HG03558 (cell line): ENCODE measurements at regions not wholly inside any gene's neighbourhood (a gene's known extent, or its start where the extent isn't known, plus 50 kb on each side); places are given as distances from the start of the nearest gene placed in this dataset.

Experiments
- ATAC-seq: cut with Tn5 transposase; IDR thresholded peaks from one replicate; pipeline ENCODE4 v1.9.1; 2021; ENCODE audit warnings: moderate number of reproducible peaks; ENCODE audit not compliant: unreplicated experiment; ENCODE audit errors: extremely low read depth

DNA sequence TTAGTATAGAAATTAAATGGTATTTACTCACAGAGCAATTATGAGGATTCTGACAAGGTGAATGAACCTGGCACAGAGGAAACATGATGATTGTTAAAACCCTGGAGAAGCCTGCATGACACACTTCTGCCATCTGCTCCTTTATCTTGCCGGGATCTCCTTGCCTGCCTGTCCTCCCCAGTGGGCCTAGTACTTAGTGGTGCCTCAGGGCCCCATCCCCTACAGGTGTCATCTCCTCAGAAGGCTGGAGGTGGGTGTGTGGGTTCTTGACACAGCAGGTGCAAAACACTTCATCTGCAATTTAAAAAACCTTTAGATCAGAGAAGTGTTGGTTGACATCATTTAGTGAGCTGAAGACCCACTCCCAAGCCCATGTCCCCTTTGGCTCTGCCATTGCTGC lies 261.2 kb downstream of the ADRA2A start:
- no peak for ATAC-seq

DNA sequence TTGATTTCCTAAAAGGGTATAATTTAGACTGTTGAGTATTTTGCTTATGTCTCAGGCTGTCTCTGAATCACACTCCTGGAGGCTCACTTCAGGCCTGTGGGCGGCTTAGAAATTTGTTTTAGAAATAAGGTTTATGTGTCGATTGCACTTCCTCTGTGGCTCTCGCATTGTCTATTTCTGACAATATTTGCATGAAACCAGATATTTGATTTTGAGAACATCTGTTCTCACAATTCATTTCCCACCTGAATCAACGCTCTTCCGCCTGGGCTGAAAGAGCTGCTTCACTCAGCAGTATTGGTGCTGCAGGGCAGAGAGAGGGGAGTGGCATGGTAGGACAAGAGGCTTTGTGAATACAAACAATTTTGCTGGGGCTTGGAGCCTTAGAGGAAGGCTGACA lies 262.0 kb downstream of the ADRA2A start:
- peak; percentile 75 for ATAC-seq

DNA sequence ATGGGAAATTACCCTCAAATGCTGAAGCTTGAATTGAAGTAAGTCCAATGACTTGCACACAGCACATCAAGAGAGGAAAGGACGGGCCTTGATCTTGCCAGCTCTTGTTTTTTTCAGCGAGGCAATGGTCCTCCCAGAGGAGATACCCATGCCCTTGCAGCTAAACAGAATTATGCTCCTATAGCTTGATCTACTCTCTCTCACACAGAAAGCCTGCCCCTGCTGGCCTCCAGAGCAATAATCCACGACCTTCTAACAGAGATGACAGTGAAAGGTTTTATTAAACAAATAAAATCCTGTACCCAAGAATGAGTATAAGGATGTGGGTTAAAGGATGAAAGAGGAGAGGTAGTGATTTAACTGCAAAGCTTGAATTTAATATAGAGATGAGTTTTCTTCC lies 268.0 kb downstream of the ADRA2A start:
- no peak for ATAC-seq

DNA sequence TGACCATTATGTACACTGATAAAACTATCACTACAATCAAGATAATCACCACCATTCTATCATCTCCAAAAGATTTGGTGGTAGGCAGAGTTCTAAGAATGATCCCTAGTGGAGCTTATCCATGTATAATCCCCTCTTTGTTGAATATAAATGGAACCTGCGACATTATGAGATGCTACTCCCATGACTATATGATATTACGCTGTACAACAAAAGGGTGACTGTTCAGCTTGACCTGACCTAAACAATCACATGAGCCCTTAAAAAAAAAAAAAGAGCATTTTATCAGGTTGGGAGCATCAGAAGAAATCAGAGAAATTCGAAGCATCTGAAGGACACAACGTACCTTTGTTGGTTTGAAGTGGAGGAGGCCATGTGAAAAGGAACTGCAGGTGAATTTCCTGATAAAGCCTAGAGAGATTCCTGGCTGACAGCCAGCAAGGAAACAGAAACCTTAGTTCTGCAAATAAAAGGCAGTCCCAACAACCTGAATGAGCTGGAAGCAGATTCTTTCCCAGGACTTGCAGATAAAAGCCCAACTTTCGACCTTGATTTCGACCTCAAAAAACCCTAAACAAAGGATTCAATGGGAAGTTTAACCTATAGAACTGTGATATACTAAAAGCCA lies 270.7 kb downstream of the ADRA2A start:
- ATAC-seq: no peak

DNA sequence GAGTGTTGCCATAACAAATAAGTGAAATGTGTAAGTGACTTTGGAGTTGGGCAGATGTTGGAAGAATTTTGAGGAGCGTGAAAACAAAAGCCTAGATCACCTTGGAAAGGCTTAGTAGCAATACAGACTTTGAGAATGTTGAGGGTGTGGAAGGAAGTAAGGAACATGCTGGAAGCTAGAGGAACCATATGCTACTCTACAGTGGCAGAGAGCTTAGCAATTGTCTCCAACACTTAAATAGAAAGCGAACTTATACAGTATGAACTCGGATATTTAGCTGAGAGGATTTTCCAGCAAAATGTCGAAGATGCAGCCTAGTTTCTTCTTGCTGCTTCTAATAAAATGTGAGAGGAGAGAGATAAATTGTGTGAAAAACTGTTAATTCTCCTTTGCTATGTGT lies 271.2 kb downstream of the ADRA2A start:
- no peak for ATAC-seq

DNA sequence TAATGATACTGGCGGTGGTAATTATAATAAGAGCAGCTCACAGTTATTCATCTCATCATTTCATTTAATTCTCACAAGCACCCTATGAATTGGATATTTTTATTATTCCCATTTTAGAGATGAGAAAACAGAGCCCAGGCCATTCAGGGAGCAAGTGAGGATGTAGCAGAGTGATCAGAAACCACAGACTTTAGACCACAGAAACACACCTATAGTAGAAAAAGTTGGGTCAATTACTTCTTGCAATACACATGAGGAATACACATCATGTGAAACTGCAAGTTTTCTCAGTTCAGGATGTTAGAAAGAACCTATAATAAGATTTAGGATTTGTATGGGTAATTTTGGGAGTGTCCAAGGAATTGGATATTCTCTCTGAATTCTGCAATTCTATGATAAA lies 278.0 kb downstream of the ADRA2A start:
- no peak for ATAC-seq

DNA sequence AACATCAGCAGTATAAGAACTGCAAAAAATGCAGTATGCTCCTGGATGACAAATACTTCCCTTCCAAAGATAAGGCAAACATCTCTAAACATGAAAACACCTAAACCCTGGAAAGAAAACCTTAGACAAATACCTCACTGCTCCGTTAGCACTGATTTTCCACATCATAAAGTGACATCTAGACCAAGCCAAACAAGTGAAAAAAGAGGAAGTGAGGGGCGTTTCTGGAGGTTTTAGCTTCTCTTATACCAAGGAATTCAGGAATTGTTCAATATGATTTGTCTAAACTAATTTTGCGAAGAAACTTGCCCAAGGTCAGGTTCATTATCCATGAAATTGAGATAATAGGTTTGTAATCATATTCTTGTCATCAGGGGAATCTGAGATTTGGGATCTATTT lies 279.7 kb downstream of the ADRA2A start:
- ATAC-seq: no peak

DNA sequence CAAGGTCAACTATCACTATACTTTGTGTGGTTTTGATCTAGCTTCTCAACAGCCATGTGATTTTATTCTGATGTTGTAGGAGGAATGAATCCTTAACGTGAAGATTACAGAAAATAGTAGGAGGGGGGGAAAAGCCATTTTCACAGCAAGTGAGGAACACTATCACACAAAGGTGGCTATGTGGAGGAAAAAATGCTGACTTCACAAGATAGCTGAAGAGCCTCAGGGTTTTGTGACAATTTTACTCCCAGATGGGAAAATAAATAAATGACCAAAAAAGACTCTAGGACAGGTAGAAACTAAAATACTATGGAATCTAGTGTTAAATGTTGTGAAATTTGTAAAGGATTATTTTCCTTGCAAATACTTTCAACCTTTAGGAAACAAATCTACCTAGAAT lies 281.0 kb downstream of the ADRA2A start:
- ATAC-seq: no peak

DNA sequence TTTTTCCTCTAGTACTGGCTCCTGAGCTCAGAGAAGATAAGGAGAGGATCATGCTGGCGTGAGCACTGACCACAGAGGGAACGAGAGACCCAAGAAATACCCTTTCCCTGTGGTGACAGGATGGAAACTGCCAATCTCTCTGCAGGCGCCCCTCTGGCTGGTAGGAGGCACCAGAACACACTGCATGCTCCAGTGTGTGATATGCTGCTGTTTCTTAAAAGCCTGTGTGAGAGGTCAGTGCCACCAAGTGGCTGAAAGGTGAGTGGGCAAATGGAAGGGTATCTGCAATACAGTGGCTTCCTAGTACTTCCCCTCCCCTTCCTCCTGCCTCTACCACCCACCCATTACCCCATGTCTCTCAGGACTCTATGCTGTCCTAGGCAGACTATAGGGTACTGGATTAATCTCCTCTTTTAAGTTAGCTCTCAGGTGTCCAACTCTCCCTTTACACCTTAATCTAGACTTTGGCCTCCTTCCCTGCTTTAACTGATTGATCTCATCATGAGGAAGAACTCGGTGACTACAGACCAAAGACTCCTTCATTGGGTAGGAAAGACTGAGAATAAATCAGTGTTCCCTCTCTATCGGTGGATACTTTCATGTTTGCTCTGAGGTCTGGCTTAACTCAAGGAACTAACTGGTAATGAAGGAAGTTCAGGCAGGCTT lies 283.6 kb downstream of the ADRA2A start:
- ATAC-seq: peak; percentile 78

DNA sequence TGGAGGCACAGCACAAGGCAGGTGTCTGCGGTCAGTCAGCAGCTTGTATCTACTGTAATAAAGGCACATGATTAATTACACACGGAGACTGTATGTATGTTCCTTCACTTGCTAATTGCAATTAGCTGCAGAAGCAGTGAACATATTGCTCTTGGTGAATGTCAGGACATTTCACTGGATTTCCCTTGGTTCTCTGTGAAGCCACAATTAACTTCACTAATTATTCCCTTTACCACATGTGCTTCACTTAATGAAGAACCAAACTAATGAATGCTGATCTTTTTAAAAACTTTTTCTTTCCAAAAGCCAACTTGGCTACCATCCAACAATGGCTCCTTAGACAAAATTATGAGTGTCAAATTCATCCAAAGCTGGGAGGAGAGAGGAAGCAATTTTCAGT lies 290.7 kb downstream of the ADRA2A start:
- ATAC-seq: no peak

DNA sequence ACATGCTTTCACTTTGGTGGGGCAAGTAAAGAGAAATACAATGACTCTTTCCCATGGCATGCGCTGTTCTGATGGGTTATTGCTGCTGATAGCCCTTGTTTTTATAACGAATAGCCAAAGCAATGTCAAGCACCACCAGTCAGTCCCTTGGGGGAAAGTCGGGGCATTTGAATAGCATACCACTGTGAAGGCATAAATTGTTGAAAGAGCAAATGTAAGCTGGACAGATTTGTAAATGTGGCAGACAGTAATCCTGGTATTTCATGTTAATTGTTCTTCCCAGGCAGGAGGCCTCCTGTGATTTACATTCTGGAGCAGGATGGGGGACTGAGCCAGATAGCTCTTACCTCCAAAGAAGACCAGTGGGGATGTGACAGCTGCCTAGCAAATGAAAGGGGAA lies 293.3 kb downstream of the ADRA2A start:
- no peak for ATAC-seq

DNA sequence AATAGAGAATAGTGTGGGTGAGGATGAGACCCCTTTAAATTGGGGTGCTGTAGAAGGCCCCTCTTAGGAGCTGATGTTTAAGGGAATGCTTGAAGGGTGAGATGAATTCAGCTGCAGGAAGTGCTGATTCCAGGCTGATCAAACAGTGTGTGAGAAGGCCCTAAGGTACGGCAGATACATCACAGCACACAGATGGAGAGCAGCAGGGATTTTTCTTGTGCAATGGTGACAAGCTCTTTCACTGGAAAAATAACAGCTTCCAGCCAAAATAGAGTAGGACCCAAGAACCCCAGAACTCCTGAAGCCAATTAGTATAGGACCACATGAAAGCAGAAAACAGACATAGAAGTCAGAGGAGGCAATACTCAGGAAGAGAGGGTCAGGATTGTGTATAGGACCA lies 296.9 kb downstream of the ADRA2A start:
- no peak for ATAC-seq

DNA sequence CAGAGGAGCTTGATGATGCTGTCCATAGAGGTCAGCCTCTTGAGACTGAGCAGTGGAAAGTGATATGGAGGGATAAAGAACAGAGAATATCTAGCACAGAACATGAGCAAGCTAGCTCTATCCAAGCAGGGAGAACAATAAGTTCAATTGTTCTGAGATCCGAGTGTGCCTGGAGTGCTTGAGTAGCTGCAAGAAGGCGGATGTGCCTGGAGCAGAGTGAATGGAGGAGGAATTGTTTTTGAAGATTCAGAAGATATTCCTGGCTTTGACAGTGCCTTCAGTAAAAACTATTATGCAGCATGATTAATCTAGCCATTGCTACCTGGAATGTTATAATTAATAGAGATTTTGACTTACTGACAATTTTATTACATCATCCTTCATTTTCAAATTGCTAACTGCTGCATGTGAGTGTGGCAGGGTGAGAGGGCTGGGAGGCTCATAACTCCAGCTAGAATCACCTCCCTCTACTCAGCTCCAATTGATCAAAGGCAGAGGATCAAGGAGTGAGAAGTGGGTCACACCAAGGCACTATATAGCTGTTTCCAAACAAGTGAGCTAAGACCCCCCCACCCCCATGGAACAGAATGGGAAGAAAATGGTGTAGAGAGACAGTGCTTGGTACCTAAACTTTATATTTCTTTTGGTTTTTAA lies 302.8 kb downstream of the ADRA2A start:
- no peak for ATAC-seq

DNA sequence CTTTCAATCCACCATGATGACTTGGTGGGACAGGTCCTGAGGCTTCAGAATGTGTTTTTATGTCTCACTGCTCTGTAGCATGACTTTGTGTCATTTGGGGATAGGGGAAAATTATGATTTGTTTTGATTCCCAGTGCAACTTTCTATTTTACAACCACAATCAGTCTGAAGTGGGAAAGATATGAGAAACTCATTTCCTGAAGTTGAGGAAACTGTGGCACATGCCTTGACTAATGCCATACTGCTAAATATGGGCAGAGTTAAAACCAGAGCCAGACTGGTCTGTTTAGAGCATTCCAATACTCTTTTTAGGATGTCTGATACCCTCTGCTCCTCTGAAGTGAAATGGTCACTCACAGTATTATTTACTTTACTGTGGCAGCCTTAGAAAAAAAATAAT lies 307.7 kb downstream of the ADRA2A start:
- ATAC-seq: no peak

DNA sequence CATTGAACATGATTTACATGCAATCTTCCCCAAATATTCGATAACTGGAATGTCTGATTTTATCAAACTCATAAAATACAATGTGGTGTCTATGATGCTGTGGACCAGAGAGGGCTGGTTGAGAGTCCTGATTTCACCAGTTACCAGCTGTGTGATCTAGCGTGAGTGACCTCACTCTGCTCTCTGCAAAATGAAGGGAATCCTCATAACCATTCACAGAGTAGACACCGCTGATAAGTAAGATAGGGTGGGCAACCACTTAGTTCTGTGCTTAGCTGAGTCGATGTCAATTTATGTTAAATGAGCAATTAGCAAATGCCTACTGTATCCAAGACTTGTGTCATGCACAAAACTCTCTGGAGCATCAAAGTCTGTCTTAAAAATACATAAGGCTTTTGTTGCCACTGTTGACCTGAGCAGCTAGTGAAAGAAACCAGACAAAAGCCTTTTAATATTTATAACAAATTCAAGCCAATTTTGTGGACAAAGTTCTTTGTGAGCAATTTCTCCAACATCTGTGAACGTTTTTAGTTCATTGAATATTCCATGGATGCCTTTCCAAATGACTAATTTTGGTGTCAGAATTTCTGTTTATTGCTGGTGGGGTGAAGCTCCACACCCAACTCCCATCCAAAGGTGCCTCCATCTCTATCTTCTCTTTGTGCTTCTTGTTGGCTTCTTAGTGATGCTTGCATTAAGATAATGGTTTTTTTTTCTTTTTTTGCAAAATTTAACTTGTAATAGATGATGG lies 314.2 kb downstream of the ADRA2A start:
- no peak for ATAC-seq

DNA sequence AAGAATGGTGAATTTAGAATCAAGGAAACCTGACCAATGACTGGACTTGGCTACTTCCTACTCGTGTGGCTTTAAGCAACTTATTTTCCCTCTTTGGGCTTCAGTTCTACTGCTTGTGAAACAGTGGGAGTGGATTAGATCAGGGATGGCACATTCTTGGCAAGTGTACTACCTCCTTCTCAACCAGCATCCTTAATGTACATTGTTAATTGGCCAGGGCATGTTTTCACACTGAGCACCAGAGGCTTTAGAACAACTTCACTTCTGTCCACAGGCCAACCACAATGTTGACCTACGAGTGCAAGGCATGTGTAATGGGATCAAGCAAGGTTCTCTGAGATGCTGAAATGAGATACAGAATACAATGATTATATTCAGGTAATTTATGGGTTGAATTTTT lies 315.3 kb downstream of the ADRA2A start:
- no peak for ATAC-seq

DNA sequence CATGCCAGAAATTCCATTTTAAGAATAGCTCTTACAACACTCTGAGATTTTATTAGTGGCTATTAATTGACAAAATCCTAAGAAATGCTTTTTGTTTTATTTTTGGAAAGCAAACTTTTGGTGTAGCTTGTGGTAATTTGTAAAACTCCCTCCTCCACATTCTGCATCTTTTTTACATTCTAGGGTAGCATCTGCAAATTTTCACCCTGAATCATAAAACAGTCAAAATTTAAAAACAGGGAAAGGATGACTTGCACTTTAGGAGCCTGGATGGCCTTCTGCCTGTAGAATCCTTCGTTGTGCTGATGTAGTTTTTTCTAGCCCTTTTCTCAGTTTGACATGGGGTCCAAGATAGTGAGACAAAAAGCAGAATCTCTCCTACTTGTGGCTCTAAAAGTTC lies 316.1 kb downstream of the ADRA2A start:
- no peak for ATAC-seq

DNA sequence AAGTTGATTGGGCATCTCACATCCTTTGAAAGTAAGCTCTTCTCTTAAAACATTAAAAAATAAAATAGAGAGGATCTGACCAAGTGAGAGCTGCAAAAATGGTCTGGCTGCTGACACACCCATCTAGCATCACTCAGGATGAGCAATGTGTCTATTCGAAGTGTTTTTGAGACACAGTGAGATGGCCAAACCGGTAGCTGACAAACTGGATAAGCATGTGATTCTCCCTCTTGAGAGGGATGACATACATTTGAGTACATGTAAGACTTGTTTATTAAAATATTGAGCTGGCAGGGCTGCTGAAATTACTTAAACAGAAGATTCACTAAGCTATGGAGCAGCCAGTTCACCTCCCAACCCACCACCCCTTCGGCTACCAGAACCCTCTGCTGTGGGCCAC lies 333.9 kb downstream of the ADRA2A start:
- ATAC-seq: no peak

DNA sequence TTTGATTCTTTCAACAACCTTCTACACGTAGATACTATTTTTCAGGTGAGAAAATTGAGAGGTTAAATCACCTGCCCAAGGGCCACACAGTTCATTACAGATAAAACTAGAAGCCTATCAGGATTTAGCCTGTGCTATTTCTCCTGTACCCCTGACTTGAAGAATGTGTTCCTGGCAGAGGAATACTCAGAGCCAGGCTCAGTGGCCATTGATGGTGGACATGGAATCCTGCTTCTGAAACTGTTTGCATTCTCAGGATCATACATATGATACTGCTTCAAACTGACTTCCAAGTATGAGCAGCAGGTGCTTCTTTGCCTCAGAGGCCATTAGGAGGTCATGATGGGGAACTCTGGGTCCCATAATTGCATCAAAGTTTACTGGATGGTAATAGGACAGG lies 348.6 kb downstream of the ADRA2A start:
- no peak for ATAC-seq

DNA sequence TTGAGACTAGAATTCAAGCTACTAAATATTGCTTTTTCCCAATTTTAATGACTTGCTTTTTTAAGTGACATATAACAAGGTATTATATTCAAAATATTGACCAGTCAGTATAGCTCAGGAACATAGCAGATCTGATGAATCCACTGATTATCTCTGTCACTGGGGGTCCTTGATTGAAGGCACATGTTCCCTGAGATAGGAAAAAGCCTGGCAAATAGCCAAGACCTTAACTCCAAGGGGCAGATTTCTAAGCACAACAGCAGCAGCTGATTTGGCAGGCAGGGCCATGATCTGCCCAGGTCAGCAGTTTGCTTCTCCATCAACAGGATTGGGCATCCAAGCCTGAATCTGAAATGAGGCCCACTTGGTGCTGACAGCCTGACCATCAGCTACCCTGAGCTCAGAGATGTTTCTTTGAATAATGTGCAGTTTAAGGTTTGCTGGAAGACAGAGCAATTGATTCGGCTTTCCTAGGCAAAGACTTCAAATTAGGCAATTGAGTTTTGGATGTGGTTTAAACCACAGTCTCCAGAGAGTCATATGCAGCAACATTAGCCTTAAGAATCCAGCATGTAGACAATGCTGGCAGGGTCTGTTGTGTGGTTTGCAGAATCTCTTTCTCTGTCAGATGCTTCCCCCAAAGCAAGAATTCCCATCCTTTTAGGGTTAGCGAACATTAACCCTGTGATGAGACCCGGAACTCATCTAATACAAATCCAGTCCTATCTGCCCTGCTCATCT lies 352.6 kb downstream of the ADRA2A start:
- no peak for ATAC-seq

DNA sequence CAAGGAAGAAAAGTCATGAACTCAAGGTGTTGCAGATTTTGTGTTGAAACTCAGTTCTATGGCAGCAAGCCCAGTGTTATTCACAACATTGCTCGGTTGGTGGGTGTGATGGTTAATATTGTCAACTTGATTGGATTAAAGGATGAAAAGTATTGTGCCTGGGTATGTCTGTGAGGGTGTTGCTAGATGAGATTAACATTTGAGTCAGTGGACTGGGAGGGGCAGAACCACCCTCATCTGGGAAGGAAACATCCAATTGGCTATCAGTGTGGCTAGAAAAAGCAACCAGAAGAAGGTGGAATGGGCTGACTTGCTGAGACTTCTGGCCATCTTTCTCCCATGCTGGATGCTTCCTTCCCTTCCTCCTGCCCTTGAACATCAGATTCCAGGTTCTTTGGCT lies 353.2 kb downstream of the ADRA2A start:
- no peak for ATAC-seq
